ENCODE measurements at regions not wholly inside any gene's neighbourhood (a gene's known extent, or its start where the extent isn't known, plus 50 kb on each side); places are given as distances from the start of the nearest gene placed in this dataset.

DNA sequence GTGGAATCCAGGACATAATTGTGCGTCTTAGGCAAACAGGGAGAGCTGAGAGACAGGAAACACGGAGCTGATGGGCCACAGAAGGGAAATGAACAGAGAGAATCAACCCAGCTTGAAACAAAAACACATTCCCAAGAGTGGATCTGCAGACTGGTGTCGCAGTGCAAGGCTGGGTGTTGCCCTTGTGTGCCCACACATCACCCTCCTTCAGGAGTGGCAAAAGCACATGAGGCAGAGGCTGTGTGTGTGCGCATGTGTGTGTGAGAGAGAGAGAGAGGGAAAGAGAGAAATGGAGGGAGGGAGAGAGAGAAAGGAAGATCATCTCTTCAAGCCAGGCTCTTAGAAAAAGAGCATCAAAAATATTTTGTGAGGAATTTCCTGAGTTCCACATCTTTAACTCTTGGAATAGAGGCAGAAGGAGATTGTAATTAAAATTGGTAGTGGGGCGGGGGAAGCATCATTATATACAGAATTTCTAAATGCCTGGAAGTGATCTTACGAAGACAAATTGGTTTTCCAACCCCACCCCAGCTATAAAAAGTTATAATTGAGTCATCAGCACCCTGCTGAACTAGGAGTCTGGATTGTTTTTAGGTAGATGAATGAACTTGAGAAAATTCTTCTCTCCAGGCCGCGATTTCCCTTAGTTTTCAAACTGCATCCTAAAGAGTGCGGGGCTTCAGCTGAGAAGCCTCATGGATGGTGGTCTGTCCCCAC, 480.7 kb downstream of the NPHP4 start:
- no peak for DNase-seq

DNA sequence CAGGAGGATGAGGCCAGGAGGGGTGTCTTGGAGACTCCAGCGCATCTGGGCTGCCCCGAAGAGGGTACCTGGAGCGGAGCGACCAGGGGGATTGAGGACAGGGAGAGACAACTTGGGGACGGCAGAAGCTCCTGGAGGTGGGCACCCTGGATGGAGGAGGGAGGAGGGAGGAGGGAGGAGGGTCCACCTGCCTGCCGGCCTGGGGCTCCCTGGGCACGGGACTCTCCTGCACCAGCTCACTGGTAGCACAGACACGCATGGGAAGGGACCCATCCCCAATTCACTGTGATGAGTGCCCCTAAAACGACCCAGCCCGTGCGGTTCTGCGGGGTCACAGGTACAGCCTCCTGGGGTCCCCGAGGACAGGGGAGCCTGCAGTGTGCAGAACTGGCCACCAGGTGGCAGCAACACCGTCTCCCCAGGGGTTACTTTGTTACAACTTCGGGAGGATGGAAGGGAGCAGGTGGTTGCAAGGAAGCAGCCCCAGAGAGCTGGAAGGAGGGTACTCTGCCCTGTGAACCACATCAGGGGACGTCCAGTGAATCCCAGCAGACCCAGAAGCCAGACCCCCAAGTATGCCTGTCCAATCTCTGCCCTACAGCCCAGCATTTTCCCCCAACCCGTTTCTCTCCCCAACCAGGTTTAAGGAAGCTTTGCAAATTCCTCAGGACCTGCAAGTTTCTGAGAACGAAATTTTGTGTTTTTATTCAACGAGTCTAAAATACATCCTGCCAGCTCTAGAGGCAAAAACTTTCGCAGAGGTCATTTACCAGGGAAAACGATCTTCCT, 482.4 kb downstream of the NPHP4 start:
- no peak for DNase-seq

DNA sequence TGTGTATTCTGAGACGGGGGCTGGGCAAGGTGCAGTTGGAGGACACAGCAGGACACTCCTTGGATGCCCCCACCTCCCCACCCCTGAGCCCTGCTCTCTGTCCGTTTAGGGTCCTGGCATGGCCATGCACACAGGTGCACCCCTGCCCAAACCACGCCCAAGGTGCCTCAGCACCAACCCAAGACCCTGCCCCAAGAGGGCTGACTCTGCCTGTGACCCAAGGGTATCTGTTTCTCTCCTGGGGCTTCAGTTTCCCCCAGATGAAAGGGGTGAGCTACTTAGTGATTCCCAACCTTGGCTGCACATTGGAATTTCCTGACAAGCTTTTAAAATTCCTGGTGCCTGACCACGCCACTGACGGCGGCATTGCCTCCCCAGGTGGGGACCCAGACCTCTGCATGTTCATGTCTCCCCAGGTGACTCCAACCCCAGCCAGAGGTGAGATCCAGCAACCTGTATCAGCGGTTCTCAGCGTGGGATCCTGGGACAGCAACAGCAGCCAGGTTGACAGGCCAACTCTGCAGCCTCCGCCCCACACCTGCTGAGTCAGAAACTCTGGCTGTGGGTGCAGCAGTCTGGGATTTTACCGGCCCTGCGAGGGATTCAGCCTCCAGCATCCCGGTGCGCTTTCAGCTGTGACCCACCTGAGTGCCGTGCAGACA, 483.4 kb downstream of the NPHP4 start:
- DNase-seq: no peak

DNA sequence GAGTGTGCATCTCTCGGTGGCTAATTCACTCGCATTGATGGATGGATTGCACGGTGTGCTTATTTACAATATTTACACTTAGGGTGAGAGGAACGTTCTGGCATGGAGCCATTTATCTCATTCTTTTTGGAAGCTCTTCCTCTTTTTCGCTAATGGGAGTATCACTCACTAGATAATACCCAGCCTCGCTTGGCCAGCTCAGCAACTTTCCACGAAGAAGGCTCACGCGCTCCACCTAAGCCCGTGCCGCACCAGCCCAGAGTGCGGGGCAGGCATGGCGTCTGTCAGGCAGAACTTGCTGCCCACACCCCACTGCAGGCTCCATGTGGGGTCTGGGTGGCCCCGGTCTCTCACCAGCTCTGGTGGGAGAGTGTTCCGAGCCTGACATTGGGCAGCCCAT, 484.9 kb downstream of the NPHP4 start:
- DNase-seq: no peak

DNA sequence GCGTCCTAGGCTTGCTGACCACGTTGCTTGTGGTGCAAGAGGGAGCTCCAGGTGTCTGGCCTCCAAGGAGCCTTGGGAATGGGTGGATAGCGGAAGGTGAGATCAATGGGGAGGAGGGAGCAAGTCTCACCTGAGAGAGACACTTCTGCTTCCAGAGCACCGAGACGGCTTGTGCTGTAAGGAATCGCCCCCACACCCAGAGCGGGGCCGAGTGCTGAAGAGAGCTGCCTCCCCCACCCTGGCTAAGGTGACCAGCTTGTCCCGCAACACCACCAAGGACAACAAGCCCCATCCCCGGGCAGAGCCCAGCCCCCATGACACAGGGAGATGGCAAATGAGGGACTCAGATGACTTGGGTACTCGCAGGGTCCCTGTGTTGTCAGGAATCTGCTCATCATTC, 485.6 kb downstream of the NPHP4 start:
- DNase-seq: no peak

DNA sequence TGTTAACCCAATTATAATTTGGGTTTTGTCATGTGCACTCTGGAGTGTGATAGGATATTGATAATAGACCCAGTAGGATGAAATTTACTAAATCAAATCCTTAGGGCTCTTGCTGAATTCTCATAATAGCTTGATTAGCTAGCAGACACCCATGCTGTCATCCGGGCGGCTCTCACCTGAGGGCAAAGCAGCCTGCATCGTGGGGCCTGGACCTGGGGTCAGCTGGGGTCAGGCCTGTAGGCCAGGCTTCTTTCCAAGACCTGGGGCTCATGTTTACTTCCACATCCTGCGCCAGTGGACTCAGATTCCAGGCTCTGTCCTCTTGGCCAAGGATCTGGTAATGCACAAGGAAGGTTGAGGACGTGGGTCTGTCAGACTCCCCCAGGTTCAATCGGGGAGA, 486.3 kb downstream of the NPHP4 start:
- DNase-seq: no peak

DNA sequence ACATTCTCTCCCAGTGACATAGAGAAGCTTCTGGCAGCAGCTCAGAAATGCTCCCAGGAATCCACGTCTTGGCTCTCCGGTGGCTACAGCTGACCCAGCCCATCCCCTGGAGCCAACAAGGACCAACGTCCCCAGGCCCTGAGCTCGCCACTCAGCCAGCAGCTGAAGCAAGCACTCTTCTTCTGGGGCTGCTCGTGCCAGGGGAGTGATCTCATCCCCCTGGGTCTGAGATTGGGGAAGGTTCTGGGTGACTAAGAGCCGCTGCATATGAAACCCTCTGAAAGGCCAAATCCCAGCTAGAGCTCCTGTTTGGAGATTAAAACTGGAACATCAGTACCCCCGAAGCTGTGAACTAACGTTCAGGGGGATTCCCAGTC, 487.9 kb downstream of the NPHP4 start:
- DNase-seq: no peak

DNA sequence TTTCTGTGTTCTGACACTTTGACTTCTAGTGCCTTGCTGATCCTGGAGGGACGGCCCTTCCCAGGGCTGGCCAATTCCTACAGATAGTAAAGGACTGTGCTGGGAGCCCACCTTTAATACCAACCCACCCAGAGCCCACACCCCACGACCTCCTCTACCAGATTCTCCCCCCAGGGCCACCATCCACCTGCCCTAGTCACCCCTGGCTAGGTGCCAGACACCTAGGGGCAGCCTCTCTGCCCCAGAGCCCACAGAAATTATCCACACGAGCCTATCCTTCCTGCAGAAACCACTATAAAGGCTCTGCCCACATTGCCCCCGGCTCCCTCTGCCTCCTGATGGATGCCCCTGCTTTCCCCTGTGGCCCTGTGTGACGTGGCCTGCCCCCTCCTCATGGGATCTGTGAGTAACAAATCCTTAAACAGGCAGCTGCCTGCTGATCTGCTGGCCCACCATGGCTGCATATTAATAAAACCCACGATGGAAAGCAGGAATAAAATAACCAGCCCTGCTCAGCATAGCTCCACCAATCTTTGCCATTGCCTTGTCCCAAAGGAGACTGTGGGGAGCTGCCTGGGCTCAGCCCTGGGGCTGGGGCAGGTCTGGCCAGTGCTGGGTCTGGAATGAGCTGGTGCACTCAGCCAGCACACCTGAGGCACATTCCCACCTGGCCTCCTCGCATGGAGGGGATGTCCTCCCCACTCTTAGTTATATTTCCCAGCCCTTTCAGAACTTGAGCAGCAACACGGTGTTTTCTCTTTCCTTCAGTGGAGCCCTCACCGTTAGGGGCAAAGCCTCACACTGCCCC, 488.5 kb downstream of the NPHP4 start:
- no peak for DNase-seq

DNA sequence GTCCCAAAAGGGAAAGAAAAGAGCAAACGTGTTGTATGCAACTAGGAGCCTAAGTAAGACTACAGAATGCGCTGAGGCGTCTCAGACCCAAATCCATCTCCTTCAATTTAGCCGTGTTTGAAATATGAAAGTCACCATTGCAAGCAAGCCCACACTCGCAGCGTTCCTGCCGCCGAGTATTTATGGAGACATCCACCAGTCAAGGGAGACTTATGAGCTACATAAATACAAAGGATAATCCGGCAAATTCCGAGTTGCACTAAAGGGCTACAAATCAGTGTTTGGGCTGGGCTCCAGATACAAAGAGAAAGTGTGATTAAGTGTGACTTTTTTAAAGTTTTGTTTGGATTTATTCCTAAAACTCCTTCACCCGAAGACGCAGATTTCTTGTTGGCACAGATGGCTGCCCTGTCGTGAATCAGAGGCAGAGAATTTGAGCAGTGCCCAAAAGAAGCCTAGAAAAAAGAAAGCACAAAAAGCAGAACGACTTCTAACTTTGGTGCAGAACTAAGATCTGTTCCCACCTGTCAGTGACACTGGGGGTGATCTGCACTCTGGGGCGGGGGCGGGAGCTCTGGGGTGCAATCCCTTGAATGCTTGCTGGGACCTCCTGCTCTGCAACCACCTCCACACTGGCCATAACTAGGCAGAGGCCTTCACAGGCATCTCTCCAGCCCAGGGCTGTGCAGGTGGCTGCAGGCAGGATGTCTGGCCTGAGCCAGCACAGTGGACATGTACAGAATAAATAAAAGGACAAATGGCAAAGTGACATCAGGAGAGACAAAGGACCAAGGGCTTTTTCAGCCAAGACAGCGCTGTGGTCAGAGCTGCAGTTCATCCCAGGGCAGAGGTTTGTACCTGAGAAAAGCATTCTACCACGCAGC, 489.7 kb downstream of the NPHP4 start:
- DNase-seq: no peak

DNA sequence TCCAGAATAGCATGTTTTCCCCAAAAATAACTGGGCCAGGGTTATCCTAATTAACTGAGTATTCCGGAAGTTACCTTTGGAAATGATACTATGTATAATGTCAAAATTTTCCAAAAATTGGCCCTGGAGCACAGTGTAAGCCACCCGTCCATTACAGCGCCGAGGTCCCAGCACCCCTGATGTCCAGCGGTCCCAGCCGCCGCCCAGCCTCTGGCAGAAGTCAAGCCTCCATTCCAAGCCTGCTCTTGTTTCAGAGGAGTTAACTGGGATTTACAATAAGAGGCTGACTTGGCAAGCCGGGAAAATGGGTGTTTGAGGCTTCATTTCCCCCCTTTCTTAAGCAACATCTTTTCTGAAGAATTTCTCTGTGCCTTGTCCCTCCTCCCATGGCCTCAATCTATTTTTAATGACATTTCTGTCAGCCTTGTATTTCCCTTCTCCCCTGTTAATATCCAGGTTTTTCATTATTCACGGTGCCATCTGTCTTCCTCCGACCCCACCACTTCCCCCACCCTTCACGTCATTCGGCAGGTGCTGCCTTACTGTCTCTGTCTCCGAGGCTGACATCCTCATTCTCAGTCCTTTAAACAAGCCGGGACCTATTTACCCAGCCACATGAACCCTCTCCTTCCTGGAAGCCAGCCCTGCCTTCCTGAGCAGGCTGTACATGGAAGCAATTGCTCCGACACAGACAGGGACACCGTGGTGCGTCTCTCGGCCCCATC, 490.9 kb downstream of the NPHP4 start:
- no peak for DNase-seq

DNA sequence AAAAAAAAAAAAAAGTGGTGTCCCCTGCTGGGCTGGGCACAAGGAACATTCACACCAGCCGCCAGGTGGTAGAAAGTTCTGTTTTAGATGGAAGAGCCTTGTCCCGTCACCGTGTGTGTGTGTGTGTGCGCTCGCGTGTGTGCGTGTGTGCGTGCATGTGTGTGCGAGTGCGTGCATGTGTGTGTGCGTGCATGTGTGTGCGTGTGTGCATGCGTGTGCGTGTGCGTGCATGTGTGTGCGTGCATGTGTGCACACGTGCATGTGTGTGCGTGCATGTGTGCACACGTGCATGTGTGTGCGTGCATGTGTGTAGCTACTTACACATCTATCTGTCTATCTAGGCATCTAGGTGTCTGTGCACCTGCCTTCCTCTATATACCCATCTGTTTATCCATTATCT, 491.7 kb downstream of the NPHP4 start:
- DNase-seq: no peak

DNA sequence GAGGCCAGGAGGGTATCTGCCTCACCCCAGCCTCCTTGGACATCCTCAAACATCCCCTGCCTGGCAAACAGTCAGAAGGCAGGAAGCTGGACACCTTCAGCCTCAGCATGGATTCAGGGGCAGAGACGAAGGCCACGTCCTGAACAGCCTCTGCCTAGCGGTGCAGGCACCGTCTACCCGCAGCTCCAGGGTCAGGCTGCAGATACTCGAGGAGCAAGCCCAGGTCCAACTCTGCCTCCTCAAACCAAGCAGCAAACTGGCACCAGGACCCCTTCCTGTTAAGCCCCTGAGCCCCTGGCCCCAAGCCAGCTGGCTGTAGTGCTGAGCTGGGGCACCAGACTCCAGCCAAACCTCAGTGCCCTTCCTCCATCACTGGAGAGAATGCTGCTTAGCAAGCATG, 494.7 kb downstream of the NPHP4 start:
- DNase-seq: no peak

DNA sequence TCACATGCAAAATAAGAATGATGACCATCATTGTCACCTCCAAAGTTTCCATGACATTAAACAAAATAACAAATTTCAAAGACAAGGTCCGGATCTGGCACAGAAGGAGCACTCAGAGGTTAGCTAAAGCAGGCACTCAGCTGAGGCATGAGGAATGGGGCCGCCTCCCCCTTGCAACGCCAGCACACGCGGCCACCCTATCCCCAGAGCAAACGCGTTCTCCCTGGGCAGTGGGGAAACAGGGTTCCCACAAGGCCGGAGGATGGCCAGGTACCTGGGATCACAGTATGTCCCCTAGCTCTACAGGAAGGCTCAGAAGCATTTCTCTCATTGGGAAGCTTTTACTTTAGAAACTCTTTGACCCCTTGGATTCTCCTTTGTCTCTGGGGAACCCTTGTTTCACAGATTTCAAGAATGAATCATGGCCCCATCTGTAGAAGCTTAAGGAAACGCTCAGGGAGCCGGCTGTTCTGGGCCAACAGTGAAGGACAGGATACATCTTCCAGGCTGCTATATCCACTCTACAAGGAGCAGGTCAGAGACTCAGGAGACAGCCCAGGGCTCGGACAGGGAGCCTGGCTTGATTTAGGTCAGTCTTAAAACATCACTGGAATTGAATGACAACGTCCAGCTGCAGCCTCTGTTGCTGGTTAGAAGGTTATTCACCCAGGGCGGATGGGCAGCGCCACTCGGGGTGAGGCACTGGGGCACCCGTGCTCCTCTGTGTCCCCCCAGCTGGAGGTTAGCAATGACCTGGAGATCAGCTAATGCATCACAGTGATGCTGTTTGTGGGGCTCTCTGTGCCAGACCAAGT, 496.4 kb downstream of the NPHP4 start:
- no peak for DNase-seq

DNA sequence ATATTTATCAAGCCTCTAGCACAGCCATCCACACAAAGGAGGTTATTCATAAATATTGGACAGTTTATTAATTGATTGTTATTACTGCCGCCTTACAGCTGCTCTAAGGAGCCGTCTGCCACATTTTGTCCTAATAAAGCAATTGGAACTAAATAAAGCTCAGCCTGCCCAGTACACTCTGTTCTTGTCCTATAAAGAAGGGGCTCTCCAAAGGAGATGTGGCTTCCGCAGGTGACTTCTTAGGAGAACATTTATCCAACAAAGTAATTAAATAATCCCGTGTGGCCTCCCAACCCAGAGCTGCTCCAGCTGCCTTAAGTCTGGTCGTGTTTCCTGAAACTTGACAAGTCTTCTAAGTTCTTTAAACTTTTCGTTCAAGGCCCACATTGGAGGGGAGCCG, 497.7 kb downstream of the NPHP4 start:
- no peak for DNase-seq

DNA sequence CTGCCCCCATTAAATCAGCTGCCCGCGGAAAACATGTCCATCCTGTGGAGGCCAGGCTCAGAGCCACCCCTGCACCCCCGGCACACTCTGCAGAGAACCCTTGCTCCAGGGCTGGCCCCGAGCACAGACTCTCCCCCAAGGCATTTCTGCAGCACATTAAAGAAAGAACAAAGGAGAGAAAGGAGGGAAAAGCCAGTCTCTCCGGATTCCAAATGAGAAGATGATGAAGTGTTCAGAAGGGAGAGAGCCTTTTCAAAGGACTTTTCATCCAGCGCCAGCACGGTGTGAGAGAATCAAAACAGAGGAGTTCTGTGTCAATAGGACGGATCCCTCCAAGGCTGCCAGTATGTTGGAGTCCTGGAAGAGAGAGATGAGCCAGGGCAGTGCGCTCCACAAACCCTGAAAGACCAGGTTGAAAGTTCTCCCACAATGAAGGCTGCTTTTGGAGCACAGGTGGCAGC, 498.3 kb downstream of the NPHP4 start:
- DNase-seq: no peak

DNA sequence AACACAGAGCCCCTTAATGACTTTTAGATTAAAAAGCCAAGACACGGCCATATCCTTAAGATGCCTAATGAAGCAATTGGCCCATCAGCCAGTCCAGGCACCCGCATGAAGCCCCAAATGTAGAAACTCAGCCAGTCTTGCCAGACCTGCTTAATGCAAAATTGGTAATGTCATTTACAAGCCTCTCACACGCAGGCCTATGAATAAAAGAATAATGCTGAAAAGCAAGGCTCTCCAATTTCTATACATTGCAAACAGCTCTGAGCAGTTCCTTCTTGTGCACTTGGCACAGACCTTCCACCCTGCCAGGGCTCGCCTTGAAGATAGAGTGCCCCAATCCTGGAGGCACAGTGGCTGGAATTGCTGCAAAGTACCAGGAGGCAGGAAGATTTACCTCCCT, 498.9 kb downstream of the NPHP4 start:
- no peak for DNase-seq

DNA sequence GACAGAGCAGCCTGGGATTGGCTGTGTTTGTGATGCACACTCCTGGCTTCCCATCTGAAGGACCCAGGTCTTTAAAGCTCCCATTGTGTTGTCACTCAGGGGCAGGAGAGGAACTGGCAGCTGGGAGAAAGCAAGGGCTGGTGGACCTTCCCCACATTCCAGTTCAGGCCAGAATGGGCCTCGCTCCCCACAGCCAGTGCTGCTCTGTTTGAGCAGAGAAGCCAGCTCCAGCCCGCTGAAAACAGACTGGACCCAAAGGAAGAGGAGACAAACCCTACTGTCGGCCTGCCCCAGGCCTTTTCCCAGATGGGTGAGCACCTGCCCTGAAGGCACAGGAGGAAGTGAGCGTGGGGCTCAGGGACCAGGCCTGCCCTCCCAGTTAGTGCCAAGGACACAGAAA, 499.4 kb downstream of the NPHP4 start:
- DNase-seq: no peak

DNA sequence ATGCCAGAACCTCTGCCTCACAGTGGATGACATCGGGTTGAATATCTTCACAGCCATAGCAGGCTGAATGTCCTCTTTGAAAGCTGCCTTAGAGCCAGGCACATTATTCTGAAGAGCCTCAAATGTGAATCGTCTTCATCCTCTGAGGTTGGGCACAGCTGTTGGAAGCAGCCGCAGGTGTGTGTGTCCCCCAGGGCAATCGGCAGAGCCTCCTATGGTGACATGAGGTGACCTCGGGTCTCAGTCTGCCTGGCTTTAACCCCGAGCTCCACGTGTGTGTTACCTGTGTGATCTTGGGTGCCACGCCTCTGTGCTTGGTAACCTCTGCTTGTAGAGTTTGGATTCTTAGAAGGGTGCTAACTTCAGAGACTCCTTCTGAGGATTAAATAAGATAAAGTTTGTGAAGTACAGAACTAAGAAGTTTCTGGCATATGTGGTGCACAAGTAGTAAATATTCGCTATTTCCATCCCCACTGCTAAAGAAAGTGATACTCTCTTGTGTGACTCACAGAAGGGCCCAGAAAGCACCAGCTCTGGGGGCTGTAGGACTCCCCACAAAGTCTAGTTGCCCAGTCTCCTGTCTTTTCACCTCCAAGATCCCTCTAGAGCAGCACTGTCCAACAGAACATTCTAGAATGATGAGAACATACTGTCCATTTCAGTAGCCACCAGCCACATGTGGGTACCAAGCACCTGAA, 500.9 kb downstream of the NPHP4 start:
- no peak for DNase-seq

DNA sequence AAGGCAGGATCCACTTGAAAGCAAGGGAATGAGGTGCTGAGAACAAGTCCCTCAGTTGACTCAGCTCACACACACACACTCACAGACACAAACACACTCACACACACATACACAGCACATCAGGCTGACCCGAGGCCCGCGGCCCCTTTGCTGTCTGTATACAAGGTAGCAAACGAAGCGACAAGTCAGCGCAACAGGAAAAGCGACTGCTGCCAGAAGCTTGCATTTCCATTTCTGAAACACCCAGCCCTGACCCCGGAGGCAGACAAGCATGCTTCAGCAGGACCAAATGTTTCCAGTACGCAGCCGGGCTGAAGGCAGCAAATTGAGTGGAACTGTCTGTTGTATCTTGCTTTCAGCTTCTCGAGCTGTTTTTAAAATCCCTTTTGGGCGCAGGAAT, 501.6 kb downstream of the NPHP4 start:
- no peak for DNase-seq

DNA sequence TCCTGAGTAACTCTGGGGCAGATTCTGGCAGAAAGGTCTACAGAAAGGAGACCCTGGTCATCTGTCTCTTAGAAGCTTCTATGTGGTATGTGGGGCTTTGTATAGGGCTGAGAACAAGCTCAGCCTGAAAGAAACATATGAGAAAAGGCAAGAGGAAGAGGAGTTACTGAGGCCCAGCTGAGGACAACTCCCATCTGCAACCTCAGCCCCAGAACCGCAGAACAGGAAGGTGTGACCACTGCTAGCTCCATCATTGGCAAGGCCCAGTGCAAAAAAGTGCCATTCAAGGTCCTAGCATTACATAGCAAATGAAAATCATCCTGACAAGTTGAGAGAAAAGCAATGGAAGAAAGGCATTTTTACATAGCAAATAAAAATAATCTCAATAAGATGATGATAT, 503.8 kb downstream of the NPHP4 start:
- DNase-seq: no peak

Data from NK-92 treated with Interleukin-12 subunit alpha and Interleukin-12 subunit beta, amount 100 ng/mL, for 24 hours (cell line).